Loucy (cell line): ENCODE measurements at regions not wholly inside any gene's neighbourhood (a gene's known extent, or its start where the extent isn't known, plus 50 kb on each side); places are given as distances from the start of the nearest gene placed in this dataset.

Experiments used
- EZH2phosphoT487 ChIP-seq: fragments of 200-600 bp; IDR thresholded peaks from 2 replicates; pipeline ENCODE4 v1.6.1; 2018; ENCODE audit warnings: antibody characterized with exemption, mild to moderate bottlenecking, moderate library complexity, borderline replicate concordance
- TF ChIP-seq, protein P1 (sequence below): fragments of 200-600 bp; sonication (generic); conservative IDR thresholded peaks from 2 replicates; pipeline ENCODE4 v1.5.1; 2014; ENCODE audit warnings: mild to moderate bottlenecking, antibody characterized with exemption, low read length

DNA sequence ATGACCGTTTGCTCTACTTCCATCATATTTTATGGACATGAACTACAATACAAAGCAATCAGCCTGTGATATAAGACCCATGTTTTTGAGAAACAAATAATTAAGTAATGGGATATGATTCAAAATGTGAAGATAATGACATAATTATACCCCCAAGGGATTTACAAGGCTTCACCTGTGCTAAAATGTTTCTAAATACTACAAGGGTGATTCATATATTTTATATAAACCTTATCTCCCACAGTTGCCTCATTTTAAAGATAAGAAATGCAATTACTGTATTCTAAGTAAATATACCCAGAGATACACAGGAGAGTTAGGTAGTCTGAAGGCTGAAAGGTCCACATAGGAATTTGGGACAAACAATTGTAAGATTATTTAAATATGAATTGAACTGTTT, 662.0 kb upstream of the CHD1 start:
- TF ChIP-seq, protein P1, sequence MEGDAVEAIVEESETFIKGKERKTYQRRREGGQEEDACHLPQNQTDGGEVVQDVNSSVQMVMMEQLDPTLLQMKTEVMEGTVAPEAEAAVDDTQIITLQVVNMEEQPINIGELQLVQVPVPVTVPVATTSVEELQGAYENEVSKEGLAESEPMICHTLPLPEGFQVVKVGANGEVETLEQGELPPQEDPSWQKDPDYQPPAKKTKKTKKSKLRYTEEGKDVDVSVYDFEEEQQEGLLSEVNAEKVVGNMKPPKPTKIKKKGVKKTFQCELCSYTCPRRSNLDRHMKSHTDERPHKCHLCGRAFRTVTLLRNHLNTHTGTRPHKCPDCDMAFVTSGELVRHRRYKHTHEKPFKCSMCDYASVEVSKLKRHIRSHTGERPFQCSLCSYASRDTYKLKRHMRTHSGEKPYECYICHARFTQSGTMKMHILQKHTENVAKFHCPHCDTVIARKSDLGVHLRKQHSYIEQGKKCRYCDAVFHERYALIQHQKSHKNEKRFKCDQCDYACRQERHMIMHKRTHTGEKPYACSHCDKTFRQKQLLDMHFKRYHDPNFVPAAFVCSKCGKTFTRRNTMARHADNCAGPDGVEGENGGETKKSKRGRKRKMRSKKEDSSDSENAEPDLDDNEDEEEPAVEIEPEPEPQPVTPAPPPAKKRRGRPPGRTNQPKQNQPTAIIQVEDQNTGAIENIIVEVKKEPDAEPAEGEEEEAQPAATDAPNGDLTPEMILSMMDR, result no peak
- no peak for TF ChIP-seq EZH2phosphoT487
